Suprapubic skin (tissue), 4 donors: ENCODE measurements at regions not wholly inside any gene's neighbourhood (a gene's known extent, or its start where the extent isn't known, plus 50 kb on each side); places are given as distances from the start of the nearest gene placed in this dataset.

Source experiments
- DNase-seq, 2 donors: peaks; one replicate each; pipeline ENCODE4 v3.0.0-alpha.2; 2019; ENCODE audit warnings: low spot score in 2 of 2
- H3K27ac ChIP-seq: fragments of 200-600 bp; sonication (generic); one replicate; pipeline ENCODE4 v1.5.1; 2019
- H3K27me3 ChIP-seq: fragments of 200-600 bp; sonication (generic); one replicate; pipeline ENCODE4 v1.5.1; 2019
- H3K36me3 ChIP-seq: fragments of 200-600 bp; sonication (generic); one replicate; pipeline ENCODE4 v1.5.1; 2019
- H3K4me1 ChIP-seq: fragments of 200-600 bp; sonication (generic); one replicate; pipeline ENCODE4 v1.5.1; 2019
- H3K4me3 ChIP-seq: fragments of 200-600 bp; sonication (generic); one replicate; pipeline ENCODE4 v1.5.1; 2019; ENCODE audit warnings: mild to moderate bottlenecking
- H3K9me3 ChIP-seq: fragments of 200-600 bp; sonication (generic); one replicate; pipeline ENCODE4 v1.5.1; 2019
- EP300 ChIP-seq: sonication (generic); formaldehyde crosslinking; IDR thresholded peaks from one replicate; pipeline ENCODE4 v1.6.1; 2017; ENCODE audit warnings: antibody characterized with exemption
- POLR2A ChIP-seq, 2 donors: fragments of 450-650 bp; IDR thresholded peaks; one replicate each; pipeline ENCODE4 v1.6.1; 2017; ENCODE audit warnings: antibody characterized with exemption in 2 of 2, mild to moderate bottlenecking in 2 of 2, moderate library complexity in 2 of 2
- POLR2AphosphoS5 ChIP-seq, 3 donors: sonication (generic); formaldehyde crosslinking; IDR thresholded peaks; one replicate each; pipeline ENCODE4 v1.6.1; 2017; ENCODE audit warnings: antibody characterized with exemption in 3 of 3
- WGBS: methylation state at CpG from one replicate; pipeline ENCODE4 v1.1.5; 2018; 5-methylcytosine and 5-hydroxymethylcytosine counted together
- TF ChIP-seq, protein P1 (sequence below), 2 donors: fragments of 200-600 bp in 1 of 2; fragments of 450-650 bp in 1 of 2; sonication (generic) in 1 of 2; IDR thresholded peaks; one replicate each; pipeline ENCODE4 v1.5.1; 2016 to 2019; ENCODE audit warnings: antibody characterized with exemption in 2 of 2, mild to moderate bottlenecking in 1 of 2, moderate library complexity in 1 of 2

DNA sequence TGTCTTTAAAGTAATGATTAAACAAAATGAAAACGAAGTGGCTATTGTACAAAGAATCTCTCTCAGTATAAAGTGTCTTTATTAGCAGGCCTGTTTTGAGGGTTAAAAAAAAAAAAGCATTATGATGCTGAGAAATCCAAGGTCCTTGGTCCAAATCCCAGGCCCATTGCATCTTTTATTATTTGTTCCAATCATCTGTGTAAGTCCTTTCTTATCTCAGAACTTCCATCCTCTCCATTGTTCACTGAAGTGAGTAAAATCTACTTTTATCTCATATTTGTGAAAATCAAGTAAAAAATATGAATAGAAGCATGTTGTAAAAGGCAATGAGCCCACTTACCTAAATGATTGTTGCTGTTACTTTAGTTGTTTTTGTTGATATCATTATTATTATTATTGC lies 499.1 kb upstream of the JAG1 start:
- no peaks in the 10 kb centered on the region for H3K4me1 ChIP-seq
- 87% methylated on average over 1 of the region's 1 CpG for WGBS

GRCh38 chr20:11173916-11174315 lies 500.1 kb upstream of the JAG1 start:
- H3K27ac ChIP-seq = no peak overlapping the region
- TF ChIP-seq POLR2A (IDR thresholded peaks at IDR 0.05) (no peak), POLR2AphosphoS5 (IDR thresholded peaks at IDR 0.05) (no peak), EP300 (no peak)
- TF ChIP-seq, protein P1, sequence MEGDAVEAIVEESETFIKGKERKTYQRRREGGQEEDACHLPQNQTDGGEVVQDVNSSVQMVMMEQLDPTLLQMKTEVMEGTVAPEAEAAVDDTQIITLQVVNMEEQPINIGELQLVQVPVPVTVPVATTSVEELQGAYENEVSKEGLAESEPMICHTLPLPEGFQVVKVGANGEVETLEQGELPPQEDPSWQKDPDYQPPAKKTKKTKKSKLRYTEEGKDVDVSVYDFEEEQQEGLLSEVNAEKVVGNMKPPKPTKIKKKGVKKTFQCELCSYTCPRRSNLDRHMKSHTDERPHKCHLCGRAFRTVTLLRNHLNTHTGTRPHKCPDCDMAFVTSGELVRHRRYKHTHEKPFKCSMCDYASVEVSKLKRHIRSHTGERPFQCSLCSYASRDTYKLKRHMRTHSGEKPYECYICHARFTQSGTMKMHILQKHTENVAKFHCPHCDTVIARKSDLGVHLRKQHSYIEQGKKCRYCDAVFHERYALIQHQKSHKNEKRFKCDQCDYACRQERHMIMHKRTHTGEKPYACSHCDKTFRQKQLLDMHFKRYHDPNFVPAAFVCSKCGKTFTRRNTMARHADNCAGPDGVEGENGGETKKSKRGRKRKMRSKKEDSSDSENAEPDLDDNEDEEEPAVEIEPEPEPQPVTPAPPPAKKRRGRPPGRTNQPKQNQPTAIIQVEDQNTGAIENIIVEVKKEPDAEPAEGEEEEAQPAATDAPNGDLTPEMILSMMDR (IDR thresholded peaks at IDR 0.05) = no peak
- 88% methylated on average over 4 of the region's 4 CpGs for WGBS

More for the DNA sequence above, 499.1 kb upstream of the JAG1 start:
- no peaks in the 10 kb centered on the region for H3K27me3 ChIP-seq
- no peak for TF ChIP-seq EP300
- no peak for TF ChIP-seq POLR2A (IDR thresholded peaks at IDR 0.05)
- no peak for TF ChIP-seq POLR2AphosphoS5 (IDR thresholded peaks at IDR 0.05)
- TF ChIP-seq, protein P1 (IDR thresholded peaks at IDR 0.05) = no peak
- H3K4me3 ChIP-seq = no peak overlapping the region
- H3K27ac ChIP-seq = no peak overlapping the region
- DNase-seq = no peak
- H3K9me3 ChIP-seq = no peaks in the 10 kb centered on the region
- no peaks in the 10 kb centered on the region for H3K36me3 ChIP-seq

DNA sequence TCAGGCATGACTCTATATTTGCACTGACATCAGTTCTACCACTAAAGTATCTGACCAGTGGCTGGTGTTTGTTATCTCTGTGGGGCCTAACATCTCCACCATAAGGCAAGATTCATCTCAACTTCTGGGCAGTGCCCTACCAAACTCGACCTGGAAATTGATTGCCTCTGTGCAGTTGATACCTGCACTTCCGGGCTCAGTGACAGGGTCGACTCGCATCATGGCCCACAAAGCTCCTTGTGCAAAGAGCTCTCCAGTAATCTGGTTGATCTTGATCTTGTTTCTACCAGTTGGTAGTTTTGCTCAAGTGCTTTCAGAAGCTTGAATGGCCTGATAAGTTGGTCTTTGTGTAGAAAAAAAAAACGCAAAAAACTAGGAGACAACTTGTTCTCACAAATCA lies 501.1 kb upstream of the JAG1 start:
- DNase-seq = no peak

More at GRCh38 chr20:11173916-11174315, 500.1 kb upstream of the JAG1 start:
- Histone ChIP-seq H3K27me3 (no peaks in the 10 kb centered on the region), H3K4me3 (no peak overlapping the region), H3K4me1 (peaks cover 4% of the 10 kb centered on the region), H3K36me3 (no peaks in the 10 kb centered on the region), H3K9me3 (no peaks in the 10 kb centered on the region)
- DNase-seq = no peak

DNA sequence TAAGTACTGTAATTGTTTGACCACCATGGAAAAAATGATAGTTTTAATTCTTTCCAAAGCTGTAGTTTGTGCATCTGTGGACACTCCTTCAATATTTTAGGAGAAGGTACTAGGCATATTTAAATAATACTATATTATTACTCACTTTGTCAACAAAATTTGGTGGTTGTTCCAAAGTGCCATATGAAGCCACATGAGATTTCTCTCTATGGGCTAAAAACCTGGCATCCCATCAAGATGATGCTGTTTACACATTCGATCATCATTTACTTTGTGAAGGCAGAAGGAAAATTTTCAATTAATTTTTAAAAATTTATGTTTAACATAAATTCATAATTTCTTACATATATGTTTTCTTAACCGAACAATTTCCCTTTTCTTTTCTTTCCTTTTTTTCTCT lies 502.6 kb upstream of the JAG1 start:
- 98% methylated on average over 2 of the region's 2 CpGs for WGBS
- Histone ChIP-seq H3K9me3 (no peaks in the 10 kb centered on the region), H3K36me3 (no peaks in the 10 kb centered on the region), H3K27ac (no peak overlapping the region), H3K4me3 (no peak overlapping the region), H3K27me3 (no peaks in the 10 kb centered on the region), H3K4me1 (peaks cover 4% of the 10 kb centered on the region)
- no peak for TF ChIP-seq EP300
- DNase-seq = no peak

More for the DNA sequence above, 501.1 kb upstream of the JAG1 start:
- H3K4me3 ChIP-seq = no peak overlapping the region
- H3K27me3 ChIP-seq = no peaks in the 10 kb centered on the region
- no peaks in the 10 kb centered on the region for H3K36me3 ChIP-seq
- peaks cover 4% of the 10 kb centered on the region for H3K4me1 ChIP-seq
- TF ChIP-seq, protein P1 (IDR thresholded peaks at IDR 0.05) = no peak
- TF ChIP-seq POLR2AphosphoS5 (IDR thresholded peaks at IDR 0.05) = no peak
- TF ChIP-seq EP300 = no peak
- no peak for TF ChIP-seq POLR2A (IDR thresholded peaks at IDR 0.05)
- WGBS = 81% methylated on average over 5 of the region's 5 CpGs
- no peaks in the 10 kb centered on the region for H3K9me3 ChIP-seq
- no peak overlapping the region for H3K27ac ChIP-seq

GRCh38 chr20:11178946-11179654 lies 505.3 kb upstream of the JAG1 start:
- 71% methylated on average over 3 of the region's 3 CpGs for WGBS
- no peak overlapping the region for H3K27ac ChIP-seq
- DNase-seq = no peak

More at GRCh38 chr20:11178946-11179654, 505.3 kb upstream of the JAG1 start:
- peaks cover 4% of the 10 kb centered on the region for H3K4me1 ChIP-seq
- no peaks in the 10 kb centered on the region for H3K9me3 ChIP-seq
- TF ChIP-seq EP300 (no peak), POLR2AphosphoS5 (IDR thresholded peaks at IDR 0.05) (no peak), POLR2A (IDR thresholded peaks at IDR 0.05) (no peak)
- TF ChIP-seq, protein P1 (IDR thresholded peaks at IDR 0.05) = no peak
- H3K36me3 ChIP-seq = no peaks in the 10 kb centered on the region
- H3K27me3 ChIP-seq = no peaks in the 10 kb centered on the region
- H3K4me3 ChIP-seq = no peak overlapping the region
